ENCODE measurements at regions not wholly inside any gene's neighbourhood (a gene's known extent, or its start where the extent isn't known, plus 50 kb on each side); places are given as distances from the start of the nearest gene placed in this dataset.

DNA sequence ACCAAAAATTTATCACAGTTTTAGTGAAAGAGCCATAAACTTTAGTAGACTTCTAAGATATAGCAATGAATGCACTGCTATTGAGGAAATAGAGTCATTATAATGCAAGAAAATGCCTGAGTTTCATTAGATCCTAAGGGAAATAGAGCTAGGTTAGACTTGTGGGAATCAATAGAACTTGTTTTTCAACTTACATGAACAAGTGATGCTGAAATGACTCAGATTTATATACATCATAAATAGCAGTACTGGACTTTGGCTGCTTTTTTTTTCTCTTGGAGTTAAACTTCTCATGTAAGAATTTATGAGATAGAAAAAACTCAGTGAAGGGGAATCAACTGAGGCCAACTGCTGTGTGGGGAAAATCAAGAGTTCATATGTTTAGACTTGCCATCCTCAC, 216.5 kb upstream of the AADAT start:
- no peaks in the 10 kb centered on the region for H3K9me3 ChIP-seq (ENCODE audit: low read length)
- H3K27me3 ChIP-seq (ENCODE audit: insufficient read depth, low read depth, low read length): no peaks in the 10 kb centered on the region
- no peaks in the 10 kb centered on the region for H4K20me1 ChIP-seq (ENCODE audit: insufficient read depth)
- TF ChIP-seq EZH2 (IDR thresholded peaks at IDR 0.05; ENCODE audit: borderline replicate concordance, insufficient read depth, low read length, poor library complexity, severe bottlenecking) (no peak), RAD21 (conservative IDR thresholded peaks at IDR 0.05) (no peak), EP300 (conservative IDR thresholded peaks at IDR 0.05; ENCODE audit: poor library complexity, severe bottlenecking) (no peak), SMC3 (conservative IDR thresholded peaks at IDR 0.05; ENCODE audit: poor library complexity) (no peak), POLR2AphosphoS5 (IDR thresholded peaks at IDR 0.05) (no peak), TAF1 (IDR thresholded peaks at IDR 0.05; ENCODE audit: low read depth) (no peak), MXI1 (conservative IDR thresholded peaks at IDR 0.05; ENCODE audit: poor library complexity, severe bottlenecking) (no peak)
- TF ChIP-seq, protein P1, sequence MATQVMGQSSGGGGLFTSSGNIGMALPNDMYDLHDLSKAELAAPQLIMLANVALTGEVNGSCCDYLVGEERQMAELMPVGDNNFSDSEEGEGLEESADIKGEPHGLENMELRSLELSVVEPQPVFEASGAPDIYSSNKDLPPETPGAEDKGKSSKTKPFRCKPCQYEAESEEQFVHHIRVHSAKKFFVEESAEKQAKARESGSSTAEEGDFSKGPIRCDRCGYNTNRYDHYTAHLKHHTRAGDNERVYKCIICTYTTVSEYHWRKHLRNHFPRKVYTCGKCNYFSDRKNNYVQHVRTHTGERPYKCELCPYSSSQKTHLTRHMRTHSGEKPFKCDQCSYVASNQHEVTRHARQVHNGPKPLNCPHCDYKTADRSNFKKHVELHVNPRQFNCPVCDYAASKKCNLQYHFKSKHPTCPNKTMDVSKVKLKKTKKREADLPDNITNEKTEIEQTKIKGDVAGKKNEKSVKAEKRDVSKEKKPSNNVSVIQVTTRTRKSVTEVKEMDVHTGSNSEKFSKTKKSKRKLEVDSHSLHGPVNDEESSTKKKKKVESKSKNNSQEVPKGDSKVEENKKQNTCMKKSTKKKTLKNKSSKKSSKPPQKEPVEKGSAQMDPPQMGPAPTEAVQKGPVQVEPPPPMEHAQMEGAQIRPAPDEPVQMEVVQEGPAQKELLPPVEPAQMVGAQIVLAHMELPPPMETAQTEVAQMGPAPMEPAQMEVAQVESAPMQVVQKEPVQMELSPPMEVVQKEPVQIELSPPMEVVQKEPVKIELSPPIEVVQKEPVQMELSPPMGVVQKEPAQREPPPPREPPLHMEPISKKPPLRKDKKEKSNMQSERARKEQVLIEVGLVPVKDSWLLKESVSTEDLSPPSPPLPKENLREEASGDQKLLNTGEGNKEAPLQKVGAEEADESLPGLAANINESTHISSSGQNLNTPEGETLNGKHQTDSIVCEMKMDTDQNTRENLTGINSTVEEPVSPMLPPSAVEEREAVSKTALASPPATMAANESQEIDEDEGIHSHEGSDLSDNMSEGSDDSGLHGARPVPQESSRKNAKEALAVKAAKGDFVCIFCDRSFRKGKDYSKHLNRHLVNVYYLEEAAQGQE (IDR thresholded peaks at IDR 0.05; ENCODE audit: borderline replicate concordance): no peak
- TF ChIP-seq, protein P2, sequence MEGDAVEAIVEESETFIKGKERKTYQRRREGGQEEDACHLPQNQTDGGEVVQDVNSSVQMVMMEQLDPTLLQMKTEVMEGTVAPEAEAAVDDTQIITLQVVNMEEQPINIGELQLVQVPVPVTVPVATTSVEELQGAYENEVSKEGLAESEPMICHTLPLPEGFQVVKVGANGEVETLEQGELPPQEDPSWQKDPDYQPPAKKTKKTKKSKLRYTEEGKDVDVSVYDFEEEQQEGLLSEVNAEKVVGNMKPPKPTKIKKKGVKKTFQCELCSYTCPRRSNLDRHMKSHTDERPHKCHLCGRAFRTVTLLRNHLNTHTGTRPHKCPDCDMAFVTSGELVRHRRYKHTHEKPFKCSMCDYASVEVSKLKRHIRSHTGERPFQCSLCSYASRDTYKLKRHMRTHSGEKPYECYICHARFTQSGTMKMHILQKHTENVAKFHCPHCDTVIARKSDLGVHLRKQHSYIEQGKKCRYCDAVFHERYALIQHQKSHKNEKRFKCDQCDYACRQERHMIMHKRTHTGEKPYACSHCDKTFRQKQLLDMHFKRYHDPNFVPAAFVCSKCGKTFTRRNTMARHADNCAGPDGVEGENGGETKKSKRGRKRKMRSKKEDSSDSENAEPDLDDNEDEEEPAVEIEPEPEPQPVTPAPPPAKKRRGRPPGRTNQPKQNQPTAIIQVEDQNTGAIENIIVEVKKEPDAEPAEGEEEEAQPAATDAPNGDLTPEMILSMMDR (IDR thresholded peaks at IDR 0.05; ENCODE audit: poor library complexity, severe bottlenecking): no peak
- H3K9ac ChIP-seq (ENCODE audit: low read length): no peak overlapping the region
- no peaks in the 10 kb centered on the region for H3F3A ChIP-seq (ENCODE audit: insufficient read depth, low read length, poor library complexity, severe bottlenecking)
- no peak overlapping the region for H3K27ac ChIP-seq (ENCODE audit: low read length)
- H3K4me2 ChIP-seq (ENCODE audit: low read length): no peak overlapping the region
- H3K9me2 ChIP-seq (ENCODE audit: insufficient read depth, low read length): no peaks in the 10 kb centered on the region
- H3K79me2 ChIP-seq (replicated peaks; ENCODE audit: insufficient read depth, low read length): no peaks in the 10 kb centered on the region
- no peaks in the 10 kb centered on the region for H3K36me3 ChIP-seq (ENCODE audit: insufficient read depth, low read length)
- no peak overlapping the region for H2AFZ ChIP-seq (ENCODE audit: low read depth, low read length)
- H3K4me3 ChIP-seq (ENCODE audit: low read length): no peak overlapping the region

DNA sequence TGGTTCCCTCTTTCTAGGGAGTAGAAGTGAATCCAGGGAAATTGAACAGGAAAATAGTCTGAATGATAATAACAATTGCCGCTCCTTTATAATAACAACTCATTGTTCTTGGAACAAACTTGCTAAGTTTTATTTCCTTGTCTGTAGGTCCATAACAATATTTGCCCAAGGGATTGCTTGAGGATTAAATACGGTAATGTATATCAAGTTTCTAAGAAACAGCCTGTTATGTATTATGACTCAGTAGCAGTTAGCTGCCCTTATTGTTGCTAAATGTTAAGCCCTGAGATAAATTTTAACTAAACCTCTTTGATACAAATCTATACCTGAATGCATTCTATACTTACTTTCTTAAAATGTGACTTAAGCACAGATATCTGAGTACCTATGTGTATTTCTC, 215.9 kb upstream of the AADAT start:
- TF ChIP-seq, protein P2 (IDR thresholded peaks at IDR 0.05; ENCODE audit: poor library complexity, severe bottlenecking): no peak
- no peaks in the 10 kb centered on the region for H3K9me2 ChIP-seq (ENCODE audit: insufficient read depth, low read length)
- H3K27me3 ChIP-seq (ENCODE audit: insufficient read depth, low read depth, low read length): no peaks in the 10 kb centered on the region
- no peak overlapping the region for H3K9ac ChIP-seq (ENCODE audit: low read length)
- H2AFZ ChIP-seq (ENCODE audit: low read depth, low read length): no peak overlapping the region
- H3K4me2 ChIP-seq (ENCODE audit: low read length): no peak overlapping the region
- H4K20me1 ChIP-seq (ENCODE audit: insufficient read depth): no peaks in the 10 kb centered on the region
- no peaks in the 10 kb centered on the region for H3K9me3 ChIP-seq (ENCODE audit: low read length)
- H3K27ac ChIP-seq (ENCODE audit: low read length): no peak overlapping the region
- no peak overlapping the region for H3K4me3 ChIP-seq (ENCODE audit: low read length)
- no peaks in the 10 kb centered on the region for H3K36me3 ChIP-seq (ENCODE audit: insufficient read depth, low read length)
- no peaks in the 10 kb centered on the region for H3K79me2 ChIP-seq (replicated peaks; ENCODE audit: insufficient read depth, low read length)
- no peaks in the 10 kb centered on the region for H3F3A ChIP-seq (ENCODE audit: insufficient read depth, low read length, poor library complexity, severe bottlenecking)
